K562 (cell line): ENCODE measurements at regions not wholly inside any gene's neighbourhood (a gene's known extent, or its start where the extent isn't known, plus 50 kb on each side); places are given as distances from the start of the nearest gene placed in this dataset.

Experiments
- ATAC-seq: fragments of 200-7000 bp; cut with Tn5 transposase; 3 replicates; pipeline ENCODE4 v1.9.1; 2020; ENCODE audit warnings: moderate library complexity
- BruUV-seq: library from RNA; stranded (reverse); fragments of 400-500 nt; replicated peaks from 2 replicates; lab custom pipeline; 2021; lab: Mats Ljungman, UMichigan
- CTCF ChIA-PET: fragments of 300-600 bp; formaldehyde crosslinking; extraction: SDS; loops from one replicate; lab custom pipeline; 2021; ENCODE audit warnings: low intra/inter-chr PET ratio; lab: Yijun Ruan, JAX
- POLR2A ChIA-PET: fragments of 300-600, 350-650 bp; sonication (Branson Sonifier 250); formaldehyde crosslinking; extraction: SDS; loops from one replicate; lab custom pipeline; 2021; ENCODE audit warnings: antibody characterized with exemption, inconsistent platforms; lab: Yijun Ruan, JAX
- DNase-seq, 4 experiments: peaks; one replicate each; pipeline versions ENCODE4 v3.0.0 to v3.0.0-alpha.2; 2011 to 2018; ENCODE audit warnings: low spot score in 3 of 4, mixed read lengths in 3 of 4; ENCODE audit errors: extremely low read depth in 1 of 4
- FAIRE-seq: peaks from 2 replicates; lab custom pipeline; 2011; peaks lifted over from hg19 to GRCh38; lab: Jason Lieb, UNC
- H2AFZ ChIP-seq: 2 replicates; pipeline ENCODE4 v1.6.0; 2011; ENCODE audit warnings: low read depth, low read length, control low read depth, inconsistent platforms
- H3K27ac ChIP-seq: fragments of 200-600 bp; 3 replicates; pipeline ENCODE4 v1.8.0; 2011; ENCODE audit warnings: low read depth, mild to moderate bottlenecking, control low read depth, inconsistent platforms, low read length, moderate library complexity, mixed read lengths; ENCODE audit errors: extremely low read depth
- H3K27me3 ChIP-seq, 2 experiments: fragments of 300-600 bp in 1 of 2; 2 replicates in 1 of 2; 3 replicates in 1 of 2; pipeline versions ENCODE4 v1.6.0 to v1.8.0; 2011; ENCODE audit warnings: inconsistent platforms in 2 of 2, low read length in 2 of 2, mild to moderate bottlenecking in 1 of 2, mixed read lengths in 1 of 2, moderate library complexity in 1 of 2; ENCODE audit not compliant: control insufficient read depth in 2 of 2, insufficient read depth in 2 of 2
- H3K36me3 ChIP-seq: fragments of 300-600 bp; 3 replicates; pipeline ENCODE4 v1.8.0; 2011; ENCODE audit warnings: mild to moderate bottlenecking, low read length, inconsistent platforms; ENCODE audit not compliant: control insufficient read depth, insufficient read depth
- H3K4me1 ChIP-seq, 2 experiments: fragments of 200-600 bp in 1 of 2; replicated peaks in 1 of 2; 2 replicates in 1 of 2; 3 replicates in 1 of 2; pipeline versions ENCODE4 v1.5.1 to v1.8.0; 2011; ENCODE audit warnings: inconsistent platforms in 2 of 2, low read length in 2 of 2, mild to moderate bottlenecking in 1 of 2, mixed read lengths in 1 of 2, moderate library complexity in 1 of 2; ENCODE audit not compliant: control insufficient read depth in 2 of 2, insufficient read depth in 2 of 2
- H3K4me2 ChIP-seq: 2 replicates; pipeline ENCODE4 v1.6.1; 2011; ENCODE audit warnings: low read length, control low read depth, inconsistent platforms, mixed read lengths; ENCODE audit not compliant: insufficient read depth
- H3K4me3 ChIP-seq: fragments of 200-600 bp; sonication (generic), shearing (Covaris generic); 2 replicates; pipeline ENCODE4 v1.5.1; 2016; ENCODE audit warnings: control low read depth, inconsistent platforms
- H3K79me2 ChIP-seq: fragments of 200-600 bp; 3 replicates; pipeline ENCODE4 v1.8.0; 2011; ENCODE audit warnings: low read length, inconsistent platforms; ENCODE audit not compliant: control insufficient read depth, insufficient read depth
- H3K9ac ChIP-seq, 2 experiments: 2 replicates each; pipeline versions ENCODE4 v1.6.0 to v1.6.1; 2011; ENCODE audit warnings: low read depth in 2 of 2, low read length in 2 of 2, control low read depth in 1 of 2, inconsistent platforms in 1 of 2, mild to moderate bottlenecking in 1 of 2, mixed read lengths in 1 of 2; ENCODE audit not compliant: insufficient read depth in 1 of 2
- H3K9me1 ChIP-seq: one replicate; pipeline ENCODE4 v1.6.0; 2011; ENCODE audit warnings: inconsistent platforms, mild to moderate bottlenecking, low read length, moderate library complexity; ENCODE audit not compliant: control insufficient read depth, insufficient read depth
- H3K9me3 ChIP-seq: replicated peaks from 2 replicates; pipeline ENCODE4 v1.5.1; 2011; ENCODE audit warnings: low read depth, low read length, inconsistent platforms; ENCODE audit not compliant: control insufficient read depth, insufficient read depth
- H4K20me1 ChIP-seq: replicated peaks from 2 replicates; pipeline ENCODE4 v1.6.1; 2011; ENCODE audit warnings: low read length, inconsistent platforms, mixed read lengths; ENCODE audit not compliant: control insufficient read depth, insufficient read depth
- BCOR ChIP-seq: fragments of 450-650 bp; IDR thresholded peaks from 2 replicates; pipeline ENCODE4 v1.6.1; 2016
- DACH1 ChIP-seq: fragments of 450-650 bp; IDR thresholded peaks from 2 replicates; pipeline ENCODE4 v1.6.1; 2018; ENCODE audit not compliant: partially characterized antibody
- DPF2 ChIP-seq: fragments of 450-650 bp; IDR thresholded peaks from 2 replicates; pipeline ENCODE4 v1.6.1; 2016
- LARP7 ChIP-seq: fragments of 450-650 bp; IDR thresholded peaks from 2 replicates; pipeline ENCODE4 v1.6.1; 2016
- POLR2AphosphoS5 ChIP-seq: IDR thresholded peaks from 2 replicates; pipeline ENCODE4 v1.6.1; 2011; ENCODE audit warnings: mild to moderate bottlenecking, low read depth, low read length, moderate library complexity; ENCODE audit not compliant: control insufficient read depth, insufficient read depth
- POLR2B ChIP-seq: fragments of 450-650 bp; IDR thresholded peaks from 2 replicates; pipeline ENCODE4 v1.6.1; 2018; ENCODE audit warnings: low read depth; ENCODE audit not compliant: partially characterized antibody
- POLR2H ChIP-seq: IDR thresholded peaks from 2 replicates; pipeline ENCODE4 v1.6.1; 2016; ENCODE audit warnings: missing genetic modification characterization, low read depth, mild to moderate bottlenecking, control low read depth, missing compliant biosample characterization, moderate library complexity
- RBM15 ChIP-seq: fragments of 200-400 bp; formaldehyde crosslinking; IDR thresholded peaks from 2 replicates; pipeline ENCODE4 v1.6.1; 2018; ENCODE audit warnings: mild to moderate bottlenecking, low read length, moderate library complexity; ENCODE audit not compliant: insufficient read depth
- RBM34 ChIP-seq: fragments of 200-400 bp; formaldehyde crosslinking; IDR thresholded peaks from 2 replicates; pipeline ENCODE4 v1.6.1; 2018; ENCODE audit warnings: low read length, borderline replicate concordance; ENCODE audit not compliant: insufficient read depth
- RFX1 ChIP-seq: fragments of 450-650 bp; IDR thresholded peaks from 2 replicates; pipeline ENCODE4 v1.6.1; 2016; ENCODE audit warnings: mild to moderate bottlenecking, moderate library complexity
- SNIP1 ChIP-seq: fragments of 450-650 bp; IDR thresholded peaks from 2 replicates; pipeline ENCODE4 v1.7.1; 2017; ENCODE audit warnings: low read depth, mild to moderate bottlenecking
- ZNF347 ChIP-seq: fragments of 450-650 bp; formaldehyde crosslinking; IDR thresholded peaks from 2 replicates; pipeline ENCODE4 v1.4.0; 2020; ENCODE audit warnings: low read depth, mild to moderate bottlenecking, moderate library complexity
- ZNF41 ChIP-seq: fragments of 250-450 bp; sonication (Bioruptor Pico); conservative IDR thresholded peaks from 2 replicates; pipeline ENCODE4 v1.4.0; 2020; ENCODE audit warnings: mild to moderate bottlenecking
- ZZZ3 ChIP-seq: fragments of 450-650 bp; IDR thresholded peaks from 2 replicates; pipeline ENCODE4 v1.6.1; 2016; ENCODE audit warnings: antibody characterized with exemption, mild to moderate bottlenecking, moderate library complexity
- WGBS: fragments of 100-300 bp; shearing (Covaris generic); methylation state at CpG from one replicate; pipeline ENCODE4 v1.1.6; 2016; ENCODE audit warnings: low coverage, mixed read lengths; ENCODE audit not compliant: insufficient coverage; ENCODE audit errors: missing lambda C conversion rate; 5-methylcytosine and 5-hydroxymethylcytosine counted together
- in situ Hi-C: fragments of 300-500 bp; cut with MboI; formaldehyde crosslinking; loops from 4 replicates; pipeline ENCODE4 v1.15.0; 2018; ENCODE audit warnings: inconsistent platforms, mixed read lengths
- intact Hi-C: fragments of 100-400 bp; cut with micrococcal nuclease; formaldehyde crosslinking; loops from 2 replicates; pipeline ENCODE4 v1.14.2; 2022
- TF ChIP-seq, protein P1 (sequence below): fragments of 450-650 bp; conservative IDR thresholded peaks from 2 replicates; pipeline ENCODE4 v1.6.1; 2016; ENCODE audit warnings: missing genetic modification characterization, low read depth, mild to moderate bottlenecking, control low read depth, missing compliant biosample characterization
- TF ChIP-seq, protein P2 (sequence below), 3 experiments: IDR thresholded peaks in 2 of 3; conservative IDR thresholded peaks in 1 of 3; 2 replicates each; pipeline ENCODE4 v1.5.1; 2011 to 2012; ENCODE audit warnings: low read length in 3 of 3, mild to moderate bottlenecking in 3 of 3, control low read depth in 2 of 3, improper control_type of control experiment in 1 of 3, inconsistent platforms in 1 of 3, low read depth in 1 of 3, mixed read lengths in 1 of 3, moderate library complexity in 1 of 3; ENCODE audit not compliant: insufficient read depth in 2 of 3

- ChIA-PET CTCF (no interaction called here), POLR2A (no interaction called here)
- Histone ChIP-seq H3K79me2 (no peaks in the 10 kb centered on the region), H3K9me3 (no peaks in the 10 kb centered on the region), H3K36me3 (no peaks in the 10 kb centered on the region), H3K4me2 (no peak overlapping the region), H4K20me1 (no peaks in the 10 kb centered on the region), H2AFZ (no peak overlapping the region), H3K27ac (no peak overlapping the region), H3K9me1 (no peaks in the 10 kb centered on the region), H3K4me1 (no peaks in the 10 kb centered on the region), H3K9ac (no peak overlapping the region), H3K4me3 (no peak overlapping the region), H3K27me3 (no peaks in the 10 kb centered on the region)
- no TSS peak for BruUV-seq
- no peak for ATAC-seq
- no peak for FAIRE-seq
- no peak for TF ChIP-seq ZZZ3
- no peak for TF ChIP-seq DACH1
- intact Hi-C loops (no loop called here), in situ Hi-C loops (no loop called here)
- 5% methylated on average over 2 of the region's 3 CpGs for WGBS
- DNase-seq = no peak
Observed at GRCh38 chr10:10207538-10207937, 810.1 kb upstream of the CELF2 start.

DNA sequence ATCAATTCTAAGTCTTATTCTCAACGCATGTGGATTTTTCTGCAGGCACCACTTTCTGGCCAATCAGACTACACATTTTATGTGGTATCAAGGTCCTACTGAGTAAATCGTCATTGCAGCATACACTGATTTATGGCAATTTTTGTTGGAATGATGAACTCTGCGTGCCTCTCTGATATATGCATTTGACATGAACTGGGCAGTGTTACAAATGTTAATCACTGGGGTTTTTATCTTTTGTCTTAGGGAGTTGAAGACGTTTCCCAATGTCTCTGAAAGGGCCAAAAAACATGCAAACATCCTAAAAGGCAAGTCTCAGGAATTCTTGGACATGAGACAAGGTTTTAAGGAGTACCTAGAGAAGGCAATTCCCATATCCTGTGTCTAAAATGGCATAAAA lies 809.5 kb upstream of the CELF2 start:
- intact Hi-C loops (no loop called here), in situ Hi-C loops (no loop called here)
- POLR2A ChIA-PET = no interaction called here
- no peaks in the 10 kb centered on the region for H3K36me3 ChIP-seq
- H3K27ac ChIP-seq = no peak overlapping the region
- no peak for DNase-seq
- no peaks in the 10 kb centered on the region for H3K79me2 ChIP-seq
- H4K20me1 ChIP-seq = no peaks in the 10 kb centered on the region
- H3K9me3 ChIP-seq = no peaks in the 10 kb centered on the region
- CTCF ChIA-PET = no interaction called here
- H3K4me3 ChIP-seq = no peak overlapping the region
- H3K27me3 ChIP-seq = no peaks in the 10 kb centered on the region
- no peak overlapping the region for H3K4me2 ChIP-seq
- ATAC-seq = no peak
- 1% methylated on average over 4 of the region's 4 CpGs for WGBS
- no peak for FAIRE-seq
- no peak overlapping the region for H3K9ac ChIP-seq
- H2AFZ ChIP-seq = no peak overlapping the region
- no peaks in the 10 kb centered on the region for H3K4me1 ChIP-seq
- BruUV-seq = no TSS peak
- no peaks in the 10 kb centered on the region for H3K9me1 ChIP-seq
- no peak for TF ChIP-seq LARP7
- TF ChIP-seq BCOR = no peak
- TF ChIP-seq ZNF347 (CRISPR knock-in tag) = no peak
- TF ChIP-seq, protein P1, sequence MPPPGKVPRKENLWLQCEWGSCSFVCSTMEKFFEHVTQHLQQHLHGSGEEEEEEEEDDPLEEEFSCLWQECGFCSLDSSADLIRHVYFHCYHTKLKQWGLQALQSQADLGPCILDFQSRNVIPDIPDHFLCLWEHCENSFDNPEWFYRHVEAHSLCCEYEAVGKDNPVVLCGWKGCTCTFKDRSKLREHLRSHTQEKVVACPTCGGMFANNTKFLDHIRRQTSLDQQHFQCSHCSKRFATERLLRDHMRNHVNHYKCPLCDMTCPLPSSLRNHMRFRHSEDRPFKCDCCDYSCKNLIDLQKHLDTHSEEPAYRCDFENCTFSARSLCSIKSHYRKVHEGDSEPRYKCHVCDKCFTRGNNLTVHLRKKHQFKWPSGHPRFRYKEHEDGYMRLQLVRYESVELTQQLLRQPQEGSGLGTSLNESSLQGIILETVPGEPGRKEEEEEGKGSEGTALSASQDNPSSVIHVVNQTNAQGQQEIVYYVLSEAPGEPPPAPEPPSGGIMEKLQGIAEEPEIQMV (tag) = no peak
- TF ChIP-seq POLR2B = no peak
- TF ChIP-seq DPF2 = no peak
- no peak for TF ChIP-seq POLR2H (tag)
- TF ChIP-seq RFX1 = no peak
- TF ChIP-seq ZNF41 (CRISPR knock-in tag) = no peak
- no peak for TF ChIP-seq POLR2AphosphoS5
- no peak for TF ChIP-seq RBM34
- no peak for TF ChIP-seq SNIP1
- TF ChIP-seq RBM15 = no peak
- TF ChIP-seq, protein P2, sequence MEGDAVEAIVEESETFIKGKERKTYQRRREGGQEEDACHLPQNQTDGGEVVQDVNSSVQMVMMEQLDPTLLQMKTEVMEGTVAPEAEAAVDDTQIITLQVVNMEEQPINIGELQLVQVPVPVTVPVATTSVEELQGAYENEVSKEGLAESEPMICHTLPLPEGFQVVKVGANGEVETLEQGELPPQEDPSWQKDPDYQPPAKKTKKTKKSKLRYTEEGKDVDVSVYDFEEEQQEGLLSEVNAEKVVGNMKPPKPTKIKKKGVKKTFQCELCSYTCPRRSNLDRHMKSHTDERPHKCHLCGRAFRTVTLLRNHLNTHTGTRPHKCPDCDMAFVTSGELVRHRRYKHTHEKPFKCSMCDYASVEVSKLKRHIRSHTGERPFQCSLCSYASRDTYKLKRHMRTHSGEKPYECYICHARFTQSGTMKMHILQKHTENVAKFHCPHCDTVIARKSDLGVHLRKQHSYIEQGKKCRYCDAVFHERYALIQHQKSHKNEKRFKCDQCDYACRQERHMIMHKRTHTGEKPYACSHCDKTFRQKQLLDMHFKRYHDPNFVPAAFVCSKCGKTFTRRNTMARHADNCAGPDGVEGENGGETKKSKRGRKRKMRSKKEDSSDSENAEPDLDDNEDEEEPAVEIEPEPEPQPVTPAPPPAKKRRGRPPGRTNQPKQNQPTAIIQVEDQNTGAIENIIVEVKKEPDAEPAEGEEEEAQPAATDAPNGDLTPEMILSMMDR (IDR thresholded peaks at IDR 0.05 in 2 of 3, conservative IDR thresholded peaks at IDR 0.05 in 1 of 3; ENCODE audit: insufficient read depth in 2 of 3, low read depth in 1 of 3, low read length in 3 of 3) = no peak
